Fibroblast of lung (primary cell): ENCODE measurements at regions not wholly inside any gene's neighbourhood (a gene's known extent, or its start where the extent isn't known, plus 50 kb on each side); places are given as distances from the start of the nearest gene placed in this dataset.
"Not testable (repeated sequence)": the region's sequence is repeated elsewhere in the genome, so short reads cannot be mapped to it uniquely, and the experiment has no call there.

Experiments
- DNase-seq, 2 donors: peaks; one replicate each; pipeline versions ENCODE4 v3.0.0 to v3.0.0-alpha.2; 2010; ENCODE audit warnings: low read depth in 2 of 2
- H2AFZ ChIP-seq: 2 replicates; pipeline ENCODE4 v1.5.1; 2012; ENCODE audit warnings: low read length, control low read depth, inconsistent platforms
- H3K27ac ChIP-seq: 2 replicates; pipeline ENCODE4 v1.5.1; 2011; ENCODE audit warnings: low read length, control low read depth; ENCODE audit not compliant: insufficient read depth
- H3K27me3 ChIP-seq: 2 replicates; pipeline ENCODE4 v1.5.1; 2011; ENCODE audit warnings: mild to moderate bottlenecking, low read length; ENCODE audit not compliant: control insufficient read depth, insufficient read depth
- H3K36me3 ChIP-seq: 2 replicates; pipeline ENCODE4 v1.5.1; 2011; ENCODE audit warnings: low read length; ENCODE audit not compliant: control insufficient read depth, insufficient read depth
- H3K4me1 ChIP-seq: 2 replicates; pipeline ENCODE4 v1.5.1; 2011; ENCODE audit warnings: low read length; ENCODE audit not compliant: control insufficient read depth, insufficient read depth; ENCODE audit errors: extremely low read depth
- H3K4me2 ChIP-seq: 2 replicates; pipeline ENCODE4 v1.5.1; 2011; ENCODE audit warnings: low read length, control low read depth; ENCODE audit not compliant: insufficient read depth; ENCODE audit errors: extremely low read depth
- H3K4me3 ChIP-seq, 4 experiments: fragments of 200-600 bp in 1 of 4; sonication (generic) in 1 of 4; replicated peaks in 1 of 4; 2 replicates each; pipeline ENCODE4 v1.5.1; 2011 to 2016; ENCODE audit warnings: low read length in 4 of 4, low read depth in 3 of 4, mild to moderate bottlenecking in 3 of 4, control low read depth in 2 of 4, inconsistent platforms in 1 of 4, mixed read lengths in 1 of 4; ENCODE audit not compliant: insufficient read depth in 1 of 4; ENCODE audit errors: control extremely low read depth in 1 of 4
- H3K79me2 ChIP-seq: 2 replicates; pipeline ENCODE4 v1.5.1; 2012; ENCODE audit warnings: mild to moderate bottlenecking, low read length, inconsistent platforms; ENCODE audit not compliant: control insufficient read depth, insufficient read depth
- H3K9ac ChIP-seq: 2 replicates; pipeline ENCODE4 v1.5.1; 2011; ENCODE audit warnings: mild to moderate bottlenecking, low read length, control low read depth; ENCODE audit not compliant: insufficient read depth
- H3K9me3 ChIP-seq: 2 replicates; pipeline ENCODE4 v1.5.1; 2012; ENCODE audit warnings: low read depth, low read length; ENCODE audit not compliant: control insufficient read depth, insufficient read depth
- H4K20me1 ChIP-seq: 2 replicates; pipeline ENCODE4 v1.5.1; 2011; ENCODE audit warnings: low read length; ENCODE audit not compliant: control insufficient read depth, insufficient read depth; ENCODE audit errors: extremely low read depth
- CTCF ChIP-seq, 2 donors: IDR thresholded peaks in 1 of 2; conservative IDR thresholded peaks in 1 of 2; 1 replicate in 1 of 2; 2 replicates in 1 of 2; pipeline ENCODE4 v1.5.1; 2011 to 2012; ENCODE audit warnings: low read length in 2 of 2, control low read depth in 1 of 2, inconsistent platforms in 1 of 2, low read depth in 1 of 2, mild to moderate bottlenecking in 1 of 2
- EZH2 ChIP-seq: IDR thresholded peaks from 2 replicates; pipeline ENCODE4 v1.5.1; 2012; ENCODE audit warnings: low read length, control low read depth, mild to moderate bottlenecking; ENCODE audit errors: missing control alignments

DNA sequence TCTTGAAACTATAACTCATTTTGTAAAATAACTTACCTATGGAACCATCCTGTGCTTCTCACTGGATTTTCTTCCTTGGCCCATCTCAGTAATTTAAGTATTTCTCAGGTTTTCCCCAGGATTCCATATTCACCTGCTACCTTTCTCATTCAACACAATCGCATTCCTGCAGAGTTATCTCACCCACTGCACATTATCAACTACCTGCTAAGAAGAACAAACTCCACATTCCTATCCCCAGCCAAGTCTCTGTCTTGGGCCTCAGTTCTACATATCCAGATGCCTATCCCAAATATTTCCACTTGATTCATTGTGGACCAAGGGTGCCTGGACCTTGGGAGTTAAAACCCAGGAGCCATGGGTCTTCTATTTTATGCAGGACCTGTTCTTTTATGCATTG lies 60.2 kb upstream of the KCNQ5 start:
- no peak overlapping the region for H3K9ac ChIP-seq
- H3K36me3 ChIP-seq: no peaks in the 10 kb centered on the region
- H3K27ac ChIP-seq: no peak overlapping the region
- no peak for DNase-seq
- H3K4me3 ChIP-seq: no peak overlapping the region
- H4K20me1 ChIP-seq: no peaks in the 10 kb centered on the region
- no peaks in the 10 kb centered on the region for H3K27me3 ChIP-seq
- no peaks in the 10 kb centered on the region for H3K79me2 ChIP-seq
- no peak overlapping the region for H2AFZ ChIP-seq
- no peaks in the 10 kb centered on the region for H3K9me3 ChIP-seq
- H3K4me2 ChIP-seq: no peak overlapping the region
- no peak for TF ChIP-seq EZH2
- TF ChIP-seq CTCF (conservative IDR thresholded peaks at IDR 0.05 in 1 of 2, IDR thresholded peaks at IDR 0.05 in 1 of 2; ENCODE audit: low read depth in 1 of 2, low read length in 2 of 2): no peak
- H3K4me1 ChIP-seq: peaks cover 2% of the 10 kb centered on the region

DNA sequence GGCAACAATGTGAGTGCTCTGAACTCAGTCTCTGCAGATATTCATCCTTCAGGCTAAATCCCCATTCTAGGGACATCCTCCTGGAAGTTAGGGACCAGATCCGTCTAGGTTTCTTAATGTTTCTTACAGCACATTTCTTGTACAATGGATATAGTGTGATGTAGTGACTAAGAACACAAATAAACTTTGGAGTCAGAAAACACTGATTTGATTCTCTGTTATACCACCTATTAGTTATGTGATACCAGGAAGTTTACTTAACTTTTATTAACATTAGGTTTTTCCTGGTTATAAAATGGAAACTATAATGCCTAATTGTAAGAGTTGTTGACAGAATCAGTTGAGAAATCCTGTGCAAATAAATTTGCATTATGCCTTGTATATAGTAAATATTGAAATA lies 57.6 kb upstream of the KCNQ5 start:
- no peak for TF ChIP-seq CTCF (conservative IDR thresholded peaks at IDR 0.05 in 1 of 2, IDR thresholded peaks at IDR 0.05 in 1 of 2; ENCODE audit: low read depth in 1 of 2, low read length in 2 of 2)
- TF ChIP-seq EZH2: no peak
- H3K9me3 ChIP-seq: no peaks in the 10 kb centered on the region
- no peak overlapping the region for H3K4me2 ChIP-seq
- H3K4me3 ChIP-seq: no peak overlapping the region
- H3K27me3 ChIP-seq: no peaks in the 10 kb centered on the region
- no peaks in the 10 kb centered on the region for H3K36me3 ChIP-seq
- H3K9ac ChIP-seq: no peak overlapping the region
- peaks cover 2% of the 10 kb centered on the region for H3K4me1 ChIP-seq
- no peak overlapping the region for H3K27ac ChIP-seq
- H2AFZ ChIP-seq: no peak overlapping the region
- no peaks in the 10 kb centered on the region for H4K20me1 ChIP-seq
- no peaks in the 10 kb centered on the region for H3K79me2 ChIP-seq
- peak in 1 of 2 donors; percentile 7 for DNase-seq

GRCh38 chr6:72571993-72572392 lies 49.9 kb upstream of the KCNQ5 start:
- not testable (repeated sequence) for H3K9me3 ChIP-seq, H3K79me2 ChIP-seq, H3K27me3 ChIP-seq, H3K36me3 ChIP-seq, H4K20me1 ChIP-seq, H3K27ac ChIP-seq, H3K4me2 ChIP-seq, DNase-seq, H3K4me3 ChIP-seq, H3K9ac ChIP-seq, H2AFZ ChIP-seq, H3K4me1 ChIP-seq
